ENCODE measurements at regions not wholly inside any gene's neighbourhood (a gene's known extent, or its start where the extent isn't known, plus 50 kb on each side); places are given as distances from the start of the nearest gene placed in this dataset.

DNA sequence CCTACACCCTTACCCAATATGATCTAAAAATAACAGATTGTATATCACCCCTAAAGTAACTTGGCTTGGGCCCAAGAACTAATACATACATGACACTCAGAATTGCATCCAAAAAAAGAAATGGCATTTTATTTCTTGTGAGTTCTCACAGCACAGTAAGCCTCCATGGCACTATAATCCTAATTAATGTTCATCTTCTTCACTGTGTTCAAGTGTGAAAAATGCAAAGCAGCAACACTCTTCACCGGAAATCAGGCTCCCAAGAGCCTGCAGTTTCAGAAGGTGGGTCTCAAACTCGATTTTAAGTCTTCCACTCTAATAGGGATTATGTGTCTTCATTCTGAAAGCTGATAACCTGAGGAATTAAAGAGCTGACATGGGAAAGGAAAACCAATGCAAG is 142.8 kb upstream of the TSC22D2 start:
- ATAC-seq: no peak
- intact Hi-C loops (cut with DNase I): no loop called here
- WGBS (ENCODE audit: insufficient coverage, low coverage, low lambda C conversion rate, missing lambda C conversion rate): 65% methylated on average over 2 of the region's 2 CpGs
- no peak for TF ChIP-seq POLR2A (IDR thresholded peaks at IDR 0.05)
- TF ChIP-seq, protein P1, sequence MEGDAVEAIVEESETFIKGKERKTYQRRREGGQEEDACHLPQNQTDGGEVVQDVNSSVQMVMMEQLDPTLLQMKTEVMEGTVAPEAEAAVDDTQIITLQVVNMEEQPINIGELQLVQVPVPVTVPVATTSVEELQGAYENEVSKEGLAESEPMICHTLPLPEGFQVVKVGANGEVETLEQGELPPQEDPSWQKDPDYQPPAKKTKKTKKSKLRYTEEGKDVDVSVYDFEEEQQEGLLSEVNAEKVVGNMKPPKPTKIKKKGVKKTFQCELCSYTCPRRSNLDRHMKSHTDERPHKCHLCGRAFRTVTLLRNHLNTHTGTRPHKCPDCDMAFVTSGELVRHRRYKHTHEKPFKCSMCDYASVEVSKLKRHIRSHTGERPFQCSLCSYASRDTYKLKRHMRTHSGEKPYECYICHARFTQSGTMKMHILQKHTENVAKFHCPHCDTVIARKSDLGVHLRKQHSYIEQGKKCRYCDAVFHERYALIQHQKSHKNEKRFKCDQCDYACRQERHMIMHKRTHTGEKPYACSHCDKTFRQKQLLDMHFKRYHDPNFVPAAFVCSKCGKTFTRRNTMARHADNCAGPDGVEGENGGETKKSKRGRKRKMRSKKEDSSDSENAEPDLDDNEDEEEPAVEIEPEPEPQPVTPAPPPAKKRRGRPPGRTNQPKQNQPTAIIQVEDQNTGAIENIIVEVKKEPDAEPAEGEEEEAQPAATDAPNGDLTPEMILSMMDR (IDR thresholded peaks at IDR 0.05): no peak
- Histone ChIP-seq H3K4me3 (no peak overlapping the region), H3K27me3 (no peaks in the 10 kb centered on the region), H3K9me3 (no peaks in the 10 kb centered on the region), H3K4me1 (peaks cover 0 to 25% (median 7%) of the 10 kb centered on the region in 4 donors), H3K36me3 (no peaks in the 10 kb centered on the region), H3K27ac (no peak overlapping the region)
- DNase-seq: no peak

DNA sequence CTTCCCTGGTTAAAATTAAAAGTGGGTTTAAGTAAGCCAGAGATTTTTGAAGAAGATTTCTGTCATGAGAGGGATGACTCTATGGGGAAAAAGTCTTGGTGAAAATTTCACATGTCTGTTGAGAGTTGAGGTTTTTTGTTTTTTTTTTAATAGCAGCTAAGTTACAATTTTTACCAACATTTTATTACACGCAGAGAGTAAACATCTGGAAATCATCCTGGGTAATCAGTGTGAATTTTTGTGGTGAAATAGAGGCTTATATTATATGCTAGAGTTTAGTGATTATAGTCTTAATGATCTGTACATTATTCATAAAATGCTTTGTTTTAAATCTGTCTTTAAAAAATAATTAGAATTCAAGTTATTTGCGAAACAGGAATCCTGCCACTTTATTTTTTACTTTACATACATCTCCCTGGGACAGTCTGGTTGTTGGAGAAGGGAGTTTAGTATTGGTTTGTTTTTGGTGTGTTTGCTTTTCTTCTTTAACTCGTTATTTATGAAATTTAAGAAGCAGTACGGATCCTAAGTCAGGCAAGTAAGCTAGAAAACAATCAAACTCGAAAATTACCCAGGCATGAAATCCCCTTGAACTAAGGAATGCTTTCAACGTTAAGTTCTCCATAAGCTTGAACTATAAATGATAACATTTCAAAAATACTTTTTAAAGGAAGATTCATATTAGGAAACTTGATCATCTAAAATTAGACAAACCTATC is 143.4 kb upstream of the TSC22D2 start:
- no peak for TF ChIP-seq POLR2A (IDR thresholded peaks at IDR 0.05)
- TF ChIP-seq, protein P1 (IDR thresholded peaks at IDR 0.05): no peak
- H3K27me3 ChIP-seq: no peaks in the 10 kb centered on the region
- H3K4me1 ChIP-seq: peaks cover 0 to 29% (median 8%) of the 10 kb centered on the region in 4 donors
- no peak overlapping the region for H3K27ac ChIP-seq
- H3K4me3 ChIP-seq: no peak overlapping the region
- ATAC-seq (no peak), DNase-seq (no peak)
- H3K9me3 ChIP-seq: no peaks in the 10 kb centered on the region
- 77% methylated on average over 6 of the region's 6 CpGs for WGBS (ENCODE audit: insufficient coverage, low coverage, low lambda C conversion rate, missing lambda C conversion rate)
- no peaks in the 10 kb centered on the region for H3K36me3 ChIP-seq
- intact Hi-C loops (cut with DNase I): no loop called here

DNA sequence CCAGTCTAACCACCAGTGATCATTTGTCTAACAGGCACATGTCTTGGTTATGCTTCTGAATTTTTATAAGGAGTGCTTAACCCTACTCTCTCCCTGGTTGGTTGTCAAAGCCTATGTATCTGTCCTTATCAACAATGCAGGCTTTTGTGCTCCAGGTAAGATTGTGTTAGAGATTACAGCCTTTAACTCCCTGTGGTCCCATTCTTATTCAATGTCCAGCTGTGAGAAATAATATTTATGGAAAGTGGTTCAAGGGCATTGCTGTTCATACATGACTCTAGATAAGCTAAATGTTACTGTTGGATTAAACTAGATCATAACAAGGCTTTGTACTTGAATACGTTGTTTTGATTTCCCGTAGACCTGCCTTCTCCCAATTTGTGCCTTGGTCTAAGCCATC is 146.1 kb upstream of the TSC22D2 start:
- no peak for TF ChIP-seq POLR2A (IDR thresholded peaks at IDR 0.05)
- TF ChIP-seq, protein P1 (IDR thresholded peaks at IDR 0.05): no peak
- H3K27me3 ChIP-seq: no peaks in the 10 kb centered on the region
- no peaks in the 10 kb centered on the region for H3K9me3 ChIP-seq
- ATAC-seq (no peak), DNase-seq (no peak)
- H3K4me3 ChIP-seq: no peak overlapping the region
- H3K27ac ChIP-seq: no peak overlapping the region
- intact Hi-C loops (cut with DNase I): no loop called here
- peaks cover 0 to 18% (median 2%) of the 10 kb centered on the region in 4 donors for H3K4me1 ChIP-seq
- H3K36me3 ChIP-seq: no peaks in the 10 kb centered on the region
- 94% methylated on average over 2 of the region's 2 CpGs for WGBS (ENCODE audit: insufficient coverage, low coverage, low lambda C conversion rate, missing lambda C conversion rate)

DNA sequence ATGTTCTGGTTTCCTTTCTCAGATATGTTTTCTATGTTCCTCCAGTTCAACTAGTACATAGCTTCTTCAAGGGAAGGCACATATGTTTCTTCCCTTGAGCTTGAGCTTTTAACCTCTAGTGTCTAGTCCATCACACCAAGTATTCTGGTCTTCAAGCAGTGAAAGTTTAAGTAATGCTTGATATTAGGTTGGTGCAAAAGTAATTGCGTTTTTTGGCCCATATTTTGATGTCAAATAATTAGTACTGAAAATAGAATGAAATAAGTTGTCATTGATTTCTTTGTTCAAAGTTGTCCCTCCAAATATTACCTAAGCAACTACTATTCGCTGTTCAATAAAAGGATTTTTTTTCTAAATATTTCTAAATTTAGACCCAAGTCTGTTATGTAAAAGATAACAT is 146.7 kb upstream of the TSC22D2 start:
- TF ChIP-seq, protein P1 (IDR thresholded peaks at IDR 0.05): no peak
- no peak for TF ChIP-seq POLR2A (IDR thresholded peaks at IDR 0.05)
- intact Hi-C loops (cut with DNase I): no loop called here
- no peaks in the 10 kb centered on the region for H3K9me3 ChIP-seq
- H3K27me3 ChIP-seq: no peaks in the 10 kb centered on the region
- no peak overlapping the region for H3K4me3 ChIP-seq
- WGBS (ENCODE audit: insufficient coverage, low coverage, low lambda C conversion rate, missing lambda C conversion rate): 25% methylated on average over 2 of the region's 2 CpGs
- peaks cover 0 to 17% (median 2%) of the 10 kb centered on the region in 4 donors for H3K4me1 ChIP-seq
- H3K36me3 ChIP-seq: no peaks in the 10 kb centered on the region
- H3K27ac ChIP-seq: no peak overlapping the region
- ATAC-seq: no peak
- no peak for DNase-seq
